Upper lobe of left lung (tissue), 4 donors: ENCODE measurements at regions not wholly inside any gene's neighbourhood (a gene's known extent, or its start where the extent isn't known, plus 50 kb on each side); places are given as distances from the start of the nearest gene placed in this dataset.

Source experiments
- EP300 ChIP-seq, 4 donors: sonication (generic); formaldehyde crosslinking; IDR thresholded peaks; one replicate each; pipeline ENCODE4 v1.5.1; 2017; ENCODE audit warnings: antibody characterized with exemption in 4 of 4, control low read depth in 2 of 4
- POLR2A ChIP-seq, 4 donors: fragments of 450-650 bp; IDR thresholded peaks; one replicate each; pipeline ENCODE4 v1.5.1; 2016 to 2017; ENCODE audit warnings: antibody characterized with exemption in 4 of 4, mild to moderate bottlenecking in 2 of 4
- POLR2AphosphoS5 ChIP-seq, 2 donors: sonication (generic); formaldehyde crosslinking; IDR thresholded peaks; one replicate each; pipeline ENCODE4 v1.5.1; 2017; ENCODE audit warnings: antibody characterized with exemption in 2 of 2
- TF ChIP-seq, protein P1 (sequence below), 6 experiments: fragments of 450-650 bp in 4 of 6; fragments of 200-600 bp in 2 of 6; sonication (generic) in 2 of 6; IDR thresholded peaks; one replicate each; pipeline ENCODE4 v1.5.1; 2016 to 2019; ENCODE audit warnings: antibody characterized with exemption in 6 of 6

GRCh38 chr4:187227907-187228704 lies 504.4 kb upstream of the FAT1 start:
- no peak for TF ChIP-seq POLR2A (IDR thresholded peaks at IDR 0.05)
- TF ChIP-seq, protein P1, sequence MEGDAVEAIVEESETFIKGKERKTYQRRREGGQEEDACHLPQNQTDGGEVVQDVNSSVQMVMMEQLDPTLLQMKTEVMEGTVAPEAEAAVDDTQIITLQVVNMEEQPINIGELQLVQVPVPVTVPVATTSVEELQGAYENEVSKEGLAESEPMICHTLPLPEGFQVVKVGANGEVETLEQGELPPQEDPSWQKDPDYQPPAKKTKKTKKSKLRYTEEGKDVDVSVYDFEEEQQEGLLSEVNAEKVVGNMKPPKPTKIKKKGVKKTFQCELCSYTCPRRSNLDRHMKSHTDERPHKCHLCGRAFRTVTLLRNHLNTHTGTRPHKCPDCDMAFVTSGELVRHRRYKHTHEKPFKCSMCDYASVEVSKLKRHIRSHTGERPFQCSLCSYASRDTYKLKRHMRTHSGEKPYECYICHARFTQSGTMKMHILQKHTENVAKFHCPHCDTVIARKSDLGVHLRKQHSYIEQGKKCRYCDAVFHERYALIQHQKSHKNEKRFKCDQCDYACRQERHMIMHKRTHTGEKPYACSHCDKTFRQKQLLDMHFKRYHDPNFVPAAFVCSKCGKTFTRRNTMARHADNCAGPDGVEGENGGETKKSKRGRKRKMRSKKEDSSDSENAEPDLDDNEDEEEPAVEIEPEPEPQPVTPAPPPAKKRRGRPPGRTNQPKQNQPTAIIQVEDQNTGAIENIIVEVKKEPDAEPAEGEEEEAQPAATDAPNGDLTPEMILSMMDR (IDR thresholded peaks at IDR 0.05) = no peak
- TF ChIP-seq POLR2AphosphoS5 (IDR thresholded peaks at IDR 0.05) = no peak
- TF ChIP-seq EP300 (IDR thresholded peaks at IDR 0.05) = no peak
